ENCODE measurements at regions not wholly inside any gene's neighbourhood (a gene's known extent, or its start where the extent isn't known, plus 50 kb on each side); places are given as distances from the start of the nearest gene placed in this dataset.
A peak's percentile ranks its signal among the peaks of the same experiment; 100 is the strongest.

DNA sequence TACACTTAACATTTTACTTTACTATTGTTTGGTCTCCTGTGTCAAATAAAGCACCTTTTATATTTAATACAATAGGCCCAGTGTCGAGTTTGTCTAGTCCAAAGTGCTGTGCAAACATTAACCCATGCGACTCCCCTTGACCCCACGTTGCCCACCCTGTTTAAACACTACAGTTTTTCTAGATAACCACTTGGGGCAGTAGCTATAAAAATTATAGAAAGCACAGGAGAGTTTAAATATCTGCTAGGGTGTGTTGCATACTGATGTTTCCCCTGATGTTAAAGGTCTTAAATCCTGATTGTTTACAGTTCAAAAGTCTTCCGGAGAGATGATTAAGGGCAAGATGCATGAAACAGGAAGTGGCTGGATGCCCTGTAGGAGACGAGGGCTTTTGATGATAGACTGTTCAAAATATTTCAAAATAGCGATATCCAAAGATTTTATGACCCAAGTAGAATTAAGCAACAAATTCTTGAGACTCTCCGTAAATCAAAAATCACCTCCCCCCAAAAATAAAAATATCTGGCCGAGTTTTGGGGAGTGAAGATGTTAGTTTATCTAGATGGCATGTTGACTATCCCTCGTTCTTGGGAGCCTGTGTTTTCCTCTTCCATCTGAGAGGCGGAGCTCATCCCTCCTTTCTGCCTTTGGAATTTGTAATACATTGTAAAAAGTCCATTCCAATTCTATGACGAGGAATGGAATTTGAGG, 167.1 kb downstream of the FGF9 start:
- Mint-ChIP-seq H3K4me1 (peaks cover 14% of the 10 kb centered on the region), H3K9me3 (peaks cover under 1% of the 10 kb centered on the region; the same call in 1 of the 3 replicates), H3K4me3 (no peak overlapping the region), H3K27ac (no peak overlapping the region), H3K36me3 (ENCODE audit: low read depth) (no peaks in the 10 kb centered on the region), H3K27me3 (ENCODE audit: insufficient read depth, low read depth, poor library complexity) (no peaks in the 10 kb centered on the region)
- no peaks in the 10 kb centered on the region for H4K20me1 ChIP-seq (replicated peaks; ENCODE audit: insufficient read depth)
- H3F3A ChIP-seq (replicated peaks; ENCODE audit: low read depth) = no peaks in the 10 kb centered on the region
- H3K79me2 ChIP-seq (replicated peaks; ENCODE audit: insufficient read depth) = no peaks in the 10 kb centered on the region
- H3K4me3 ChIP-seq = no peak overlapping the region
- H3K27me3 ChIP-seq (ENCODE audit: insufficient read depth) = no peaks in the 10 kb centered on the region
- no peak overlapping the region for H3K4me2 ChIP-seq
- no peaks in the 10 kb centered on the region for H3K36me3 ChIP-seq (ENCODE audit: insufficient read depth)
- no peak overlapping the region for H3K27ac ChIP-seq (ENCODE audit: low read depth)
- no peaks in the 10 kb centered on the region for H3K9me2 ChIP-seq (ENCODE audit: insufficient read depth)
- ATAC-seq (no peak; the same call in 2 of the 3 replicates), DNase-seq (ENCODE audit: low spot score) (peak; percentile 57)
- H2AFZ ChIP-seq = no peak overlapping the region
- TF ChIP-seq, protein P1, sequence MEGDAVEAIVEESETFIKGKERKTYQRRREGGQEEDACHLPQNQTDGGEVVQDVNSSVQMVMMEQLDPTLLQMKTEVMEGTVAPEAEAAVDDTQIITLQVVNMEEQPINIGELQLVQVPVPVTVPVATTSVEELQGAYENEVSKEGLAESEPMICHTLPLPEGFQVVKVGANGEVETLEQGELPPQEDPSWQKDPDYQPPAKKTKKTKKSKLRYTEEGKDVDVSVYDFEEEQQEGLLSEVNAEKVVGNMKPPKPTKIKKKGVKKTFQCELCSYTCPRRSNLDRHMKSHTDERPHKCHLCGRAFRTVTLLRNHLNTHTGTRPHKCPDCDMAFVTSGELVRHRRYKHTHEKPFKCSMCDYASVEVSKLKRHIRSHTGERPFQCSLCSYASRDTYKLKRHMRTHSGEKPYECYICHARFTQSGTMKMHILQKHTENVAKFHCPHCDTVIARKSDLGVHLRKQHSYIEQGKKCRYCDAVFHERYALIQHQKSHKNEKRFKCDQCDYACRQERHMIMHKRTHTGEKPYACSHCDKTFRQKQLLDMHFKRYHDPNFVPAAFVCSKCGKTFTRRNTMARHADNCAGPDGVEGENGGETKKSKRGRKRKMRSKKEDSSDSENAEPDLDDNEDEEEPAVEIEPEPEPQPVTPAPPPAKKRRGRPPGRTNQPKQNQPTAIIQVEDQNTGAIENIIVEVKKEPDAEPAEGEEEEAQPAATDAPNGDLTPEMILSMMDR (conservative IDR thresholded peaks at IDR 0.05; ENCODE audit: low read depth in 2 of 2) = peak in 1 of 2 experiments; percentile 48; a peak in 2 of 4 replicates
- TF ChIP-seq CREB1 (CRISPR knock-in tag; IDR thresholded peaks at IDR 0.05; ENCODE audit: low read depth) = no peak
- 0 out of 2 replicates have a peak, but pooled peaks cover 4% of the 10 kb centered on the region for H3K4me1 ChIP-seq (ENCODE audit: insufficient read depth)

DNA sequence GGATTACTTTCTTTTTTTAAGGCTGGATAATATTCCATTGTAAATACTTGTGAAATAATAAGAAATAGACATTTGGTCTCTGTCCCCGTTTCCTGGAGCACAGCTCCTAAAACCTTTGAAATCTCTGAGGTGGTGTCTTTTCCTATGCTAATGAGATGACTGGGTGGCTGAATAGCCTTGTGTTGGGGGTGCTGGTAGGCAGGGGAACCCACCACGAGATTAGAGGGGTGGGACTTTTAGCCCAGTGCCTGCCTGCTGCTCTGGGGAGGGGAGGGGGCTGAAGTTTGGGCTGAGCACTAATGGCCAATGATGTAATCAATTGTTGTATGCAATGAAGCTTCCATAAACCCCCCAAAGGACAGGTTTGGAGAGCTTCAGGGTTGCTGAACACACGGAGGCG, 175.7 kb downstream of the FGF9 start:
- H3K27me3 ChIP-seq (ENCODE audit: insufficient read depth) = no peaks in the 10 kb centered on the region
- no peak overlapping the region for H3K27ac ChIP-seq (ENCODE audit: low read depth)
- no peaks in the 10 kb centered on the region for H4K20me1 ChIP-seq (replicated peaks; ENCODE audit: insufficient read depth)
- no peaks in the 10 kb centered on the region for H3K9me2 ChIP-seq (ENCODE audit: insufficient read depth)
- no peaks in the 10 kb centered on the region for H3K36me3 ChIP-seq (ENCODE audit: insufficient read depth)
- H3K4me3 Mint-ChIP-seq = no peak overlapping the region
- no peaks in the 10 kb centered on the region for H3F3A ChIP-seq (replicated peaks; ENCODE audit: low read depth)
- H3K79me2 ChIP-seq (replicated peaks; ENCODE audit: insufficient read depth) = no peaks in the 10 kb centered on the region
- peaks cover 8% of the 10 kb centered on the region; the same call in 1 of the 2 replicates for H3K4me1 ChIP-seq (ENCODE audit: insufficient read depth)
- peaks cover 5% of the 10 kb centered on the region; the same call in 2 of the 3 replicates for H3K36me3 Mint-ChIP-seq (ENCODE audit: low read depth)
- H3K27me3 Mint-ChIP-seq (ENCODE audit: insufficient read depth, low read depth, poor library complexity) = no peaks in the 10 kb centered on the region
- no peak overlapping the region; the same call in 1 of the 2 replicates for H2AFZ ChIP-seq
- H3K4me2 ChIP-seq = peak overlapping the region; percentile 24; the same call in 1 of the 2 replicates
- ATAC-seq (peak; percentile 86), DNase-seq (ENCODE audit: low spot score) (peak; percentile 39)
- no peak overlapping the region for H3K27ac Mint-ChIP-seq
- peaks cover 16% of the 10 kb centered on the region for H3K4me1 Mint-ChIP-seq
- H3K9me3 Mint-ChIP-seq = peaks cover 4% of the 10 kb centered on the region; the same call in 1 of the 3 replicates
- peak overlapping the region; percentile 7 for H3K4me3 ChIP-seq
- TF ChIP-seq, protein P2, sequence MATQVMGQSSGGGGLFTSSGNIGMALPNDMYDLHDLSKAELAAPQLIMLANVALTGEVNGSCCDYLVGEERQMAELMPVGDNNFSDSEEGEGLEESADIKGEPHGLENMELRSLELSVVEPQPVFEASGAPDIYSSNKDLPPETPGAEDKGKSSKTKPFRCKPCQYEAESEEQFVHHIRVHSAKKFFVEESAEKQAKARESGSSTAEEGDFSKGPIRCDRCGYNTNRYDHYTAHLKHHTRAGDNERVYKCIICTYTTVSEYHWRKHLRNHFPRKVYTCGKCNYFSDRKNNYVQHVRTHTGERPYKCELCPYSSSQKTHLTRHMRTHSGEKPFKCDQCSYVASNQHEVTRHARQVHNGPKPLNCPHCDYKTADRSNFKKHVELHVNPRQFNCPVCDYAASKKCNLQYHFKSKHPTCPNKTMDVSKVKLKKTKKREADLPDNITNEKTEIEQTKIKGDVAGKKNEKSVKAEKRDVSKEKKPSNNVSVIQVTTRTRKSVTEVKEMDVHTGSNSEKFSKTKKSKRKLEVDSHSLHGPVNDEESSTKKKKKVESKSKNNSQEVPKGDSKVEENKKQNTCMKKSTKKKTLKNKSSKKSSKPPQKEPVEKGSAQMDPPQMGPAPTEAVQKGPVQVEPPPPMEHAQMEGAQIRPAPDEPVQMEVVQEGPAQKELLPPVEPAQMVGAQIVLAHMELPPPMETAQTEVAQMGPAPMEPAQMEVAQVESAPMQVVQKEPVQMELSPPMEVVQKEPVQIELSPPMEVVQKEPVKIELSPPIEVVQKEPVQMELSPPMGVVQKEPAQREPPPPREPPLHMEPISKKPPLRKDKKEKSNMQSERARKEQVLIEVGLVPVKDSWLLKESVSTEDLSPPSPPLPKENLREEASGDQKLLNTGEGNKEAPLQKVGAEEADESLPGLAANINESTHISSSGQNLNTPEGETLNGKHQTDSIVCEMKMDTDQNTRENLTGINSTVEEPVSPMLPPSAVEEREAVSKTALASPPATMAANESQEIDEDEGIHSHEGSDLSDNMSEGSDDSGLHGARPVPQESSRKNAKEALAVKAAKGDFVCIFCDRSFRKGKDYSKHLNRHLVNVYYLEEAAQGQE (IDR thresholded peaks at IDR 0.05; ENCODE audit: unreplicated experiment) = no peak
- TF ChIP-seq, protein P1 (conservative IDR thresholded peaks at IDR 0.05; ENCODE audit: low read depth in 2 of 2) = no peak
- TF ChIP-seq, protein P3, sequence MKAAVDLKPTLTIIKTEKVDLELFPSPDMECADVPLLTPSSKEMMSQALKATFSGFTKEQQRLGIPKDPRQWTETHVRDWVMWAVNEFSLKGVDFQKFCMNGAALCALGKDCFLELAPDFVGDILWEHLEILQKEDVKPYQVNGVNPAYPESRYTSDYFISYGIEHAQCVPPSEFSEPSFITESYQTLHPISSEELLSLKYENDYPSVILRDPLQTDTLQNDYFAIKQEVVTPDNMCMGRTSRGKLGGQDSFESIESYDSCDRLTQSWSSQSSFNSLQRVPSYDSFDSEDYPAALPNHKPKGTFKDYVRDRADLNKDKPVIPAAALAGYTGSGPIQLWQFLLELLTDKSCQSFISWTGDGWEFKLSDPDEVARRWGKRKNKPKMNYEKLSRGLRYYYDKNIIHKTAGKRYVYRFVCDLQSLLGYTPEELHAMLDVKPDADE (IDR thresholded peaks at IDR 0.05) = no peak
- no peak for TF ChIP-seq JUNB (IDR thresholded peaks at IDR 0.05; ENCODE audit: unreplicated experiment)
- TF ChIP-seq ZNF114 (CRISPR knock-in tag; IDR thresholded peaks at IDR 0.05) = no peak
- no peak for TF ChIP-seq CREB1 (CRISPR knock-in tag; IDR thresholded peaks at IDR 0.05; ENCODE audit: low read depth)
- TF ChIP-seq ZNF331 (CRISPR knock-in tag; IDR thresholded peaks at IDR 0.05; ENCODE audit: low read depth) = no peak
- TF ChIP-seq EZH2 (IDR thresholded peaks at IDR 0.05; ENCODE audit: low read depth, unreplicated experiment) = no peak
- TF ChIP-seq NANOG (IDR thresholded peaks at IDR 0.05; ENCODE audit: borderline replicate concordance) = no peak

Data from GM23338 (cell line).